ENCODE measurements at regions not wholly inside any gene's neighbourhood (a gene's known extent, or its start where the extent isn't known, plus 50 kb on each side); places are given as distances from the start of the nearest gene placed in this dataset.

DNA sequence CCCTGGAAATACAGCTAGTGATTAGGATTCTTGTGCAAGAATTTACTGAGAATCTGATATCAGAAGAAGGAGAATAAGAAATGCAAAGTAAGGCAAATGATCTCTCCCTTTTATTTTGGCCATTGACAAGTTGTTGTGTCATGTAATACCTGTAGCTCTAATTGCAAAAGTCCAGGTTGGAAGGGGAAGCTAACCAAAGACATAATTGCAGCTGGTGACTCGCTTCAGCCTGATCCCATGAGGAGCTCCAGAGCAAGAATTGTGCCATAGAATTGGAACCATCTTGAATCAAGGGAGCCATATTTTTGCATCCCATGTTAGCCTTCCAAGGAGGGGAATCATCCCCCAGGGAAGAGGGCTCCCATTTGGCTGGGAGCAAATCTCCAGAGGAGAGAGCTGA lies 149.6 kb upstream of the MOCS2 start:
- no peak for DNase-seq (ENCODE audit: low spot score in 2 of 2)
- intact Hi-C loops (cut with DNase I), result no loop called here
- TF ChIP-seq, protein P1, sequence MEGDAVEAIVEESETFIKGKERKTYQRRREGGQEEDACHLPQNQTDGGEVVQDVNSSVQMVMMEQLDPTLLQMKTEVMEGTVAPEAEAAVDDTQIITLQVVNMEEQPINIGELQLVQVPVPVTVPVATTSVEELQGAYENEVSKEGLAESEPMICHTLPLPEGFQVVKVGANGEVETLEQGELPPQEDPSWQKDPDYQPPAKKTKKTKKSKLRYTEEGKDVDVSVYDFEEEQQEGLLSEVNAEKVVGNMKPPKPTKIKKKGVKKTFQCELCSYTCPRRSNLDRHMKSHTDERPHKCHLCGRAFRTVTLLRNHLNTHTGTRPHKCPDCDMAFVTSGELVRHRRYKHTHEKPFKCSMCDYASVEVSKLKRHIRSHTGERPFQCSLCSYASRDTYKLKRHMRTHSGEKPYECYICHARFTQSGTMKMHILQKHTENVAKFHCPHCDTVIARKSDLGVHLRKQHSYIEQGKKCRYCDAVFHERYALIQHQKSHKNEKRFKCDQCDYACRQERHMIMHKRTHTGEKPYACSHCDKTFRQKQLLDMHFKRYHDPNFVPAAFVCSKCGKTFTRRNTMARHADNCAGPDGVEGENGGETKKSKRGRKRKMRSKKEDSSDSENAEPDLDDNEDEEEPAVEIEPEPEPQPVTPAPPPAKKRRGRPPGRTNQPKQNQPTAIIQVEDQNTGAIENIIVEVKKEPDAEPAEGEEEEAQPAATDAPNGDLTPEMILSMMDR (IDR thresholded peaks at IDR 0.05), result no peak

DNA sequence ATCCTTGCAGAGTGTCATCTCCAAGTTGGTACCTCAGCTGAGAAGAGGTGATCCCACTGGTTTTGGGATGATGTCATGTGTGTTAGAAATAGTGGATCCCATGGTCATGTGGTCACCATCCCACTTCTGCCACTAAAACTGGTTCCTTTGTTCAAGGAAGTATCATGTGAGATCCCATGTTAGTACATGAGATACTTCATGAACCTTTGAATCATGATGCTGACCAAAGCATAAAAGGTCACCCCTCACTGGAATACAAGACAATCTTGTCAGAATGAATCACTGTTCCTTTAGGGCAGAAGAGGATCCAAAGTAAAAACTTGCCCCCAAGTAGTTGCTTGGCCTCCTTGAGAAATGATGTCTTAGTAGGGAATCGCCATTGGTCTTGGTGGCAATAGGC lies 150.9 kb upstream of the MOCS2 start:
- intact Hi-C loops (cut with DNase I), result loop anchor here (10.0 kb wide), 1 partner anchor 964 kb away; no protein-coding TSS in a partner anchor
- no peaks in the 10 kb centered on the region for H3K9me3 ChIP-seq

More for the DNA sequence above, 149.6 kb upstream of the MOCS2 start:
- Histone ChIP-seq H3K4me3 (no peak overlapping the region), H3K27ac (no peak overlapping the region), H3K9me3 (no peaks in the 10 kb centered on the region), H3K4me1 (no peaks in the 10 kb centered on the region), H3K36me3 (no peaks in the 10 kb centered on the region), H3K27me3 (no peaks in the 10 kb centered on the region)

DNA sequence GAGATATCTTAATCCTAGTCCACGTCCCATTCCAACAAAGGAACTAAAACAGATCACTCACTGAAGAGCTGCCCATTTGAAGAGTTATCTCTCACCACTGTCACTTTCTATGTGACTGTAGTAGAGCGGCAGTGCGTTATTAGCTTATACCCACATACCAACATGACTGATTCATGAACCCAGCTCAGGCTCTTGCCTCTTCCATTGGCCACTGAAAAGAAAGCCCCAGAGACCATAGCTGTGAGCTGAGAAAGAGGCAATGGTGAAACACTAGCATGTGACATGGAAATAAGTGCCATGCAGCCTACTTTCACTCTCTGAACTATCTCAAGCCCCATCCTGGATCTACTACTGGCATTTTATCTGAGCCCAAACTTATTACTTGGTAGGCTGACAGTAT lies 151.7 kb upstream of the MOCS2 start:
- intact Hi-C loops (cut with DNase I), result loop anchor here (10.0 kb wide), 1 partner anchor 964 kb away; no protein-coding TSS in a partner anchor
- TF ChIP-seq, protein P1 (IDR thresholded peaks at IDR 0.05), result no peak
- H3K4me1 ChIP-seq, result no peaks in the 10 kb centered on the region
- H3K36me3 ChIP-seq, result no peaks in the 10 kb centered on the region
- no peak for DNase-seq (ENCODE audit: low spot score in 2 of 2)
- H3K9me3 ChIP-seq, result no peaks in the 10 kb centered on the region
- H3K27me3 ChIP-seq, result no peaks in the 10 kb centered on the region
- H3K4me3 ChIP-seq, result no peak overlapping the region
- H3K27ac ChIP-seq, result no peak overlapping the region

More for the DNA sequence above, 150.9 kb upstream of the MOCS2 start:
- no peaks in the 10 kb centered on the region for H3K4me1 ChIP-seq
- no peak overlapping the region for H3K27ac ChIP-seq
- H3K27me3 ChIP-seq, result no peaks in the 10 kb centered on the region
- no peaks in the 10 kb centered on the region for H3K36me3 ChIP-seq
- H3K4me3 ChIP-seq, result no peak overlapping the region
- TF ChIP-seq, protein P1 (IDR thresholded peaks at IDR 0.05), result no peak
- DNase-seq (ENCODE audit: low spot score in 2 of 2), result no peak

DNA sequence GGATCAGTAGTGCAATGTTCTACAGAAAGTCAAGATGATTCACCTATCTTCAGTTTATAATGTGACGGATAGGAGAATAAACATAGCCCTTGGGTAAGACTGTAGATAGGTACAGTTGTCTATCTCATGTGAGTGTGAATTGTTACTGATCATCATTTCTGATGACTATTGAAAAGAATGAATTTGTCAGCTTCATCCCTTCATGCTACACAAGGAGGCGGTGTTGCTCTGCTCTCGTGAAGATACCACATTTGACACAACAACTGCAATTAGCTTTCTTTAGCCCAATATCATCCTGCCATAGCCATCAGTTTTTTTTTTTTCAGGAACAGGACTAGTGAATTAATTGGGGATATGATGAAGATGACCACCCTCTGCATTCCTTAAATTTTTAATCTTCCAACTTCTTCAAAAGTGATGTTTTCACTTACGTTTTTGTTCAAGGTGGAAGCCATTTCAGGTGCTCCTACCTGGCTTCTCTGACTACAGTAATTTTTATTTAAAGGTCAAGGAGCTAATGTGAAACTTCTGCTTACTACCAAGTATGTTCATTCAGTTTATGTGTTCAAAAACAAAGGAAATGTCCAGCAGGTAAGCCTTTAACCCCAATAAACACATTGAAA lies 152.9 kb upstream of the MOCS2 start:
- no peaks in the 10 kb centered on the region for H3K27me3 ChIP-seq
- no peak overlapping the region for H3K4me3 ChIP-seq
- no peaks in the 10 kb centered on the region for H3K36me3 ChIP-seq
- intact Hi-C loops (cut with DNase I), result loop anchor here (1.0 to 10.0 kb wide), 2 partner anchors 168 to 962 kb away; no protein-coding TSS in a partner anchor
- no peaks in the 10 kb centered on the region for H3K4me1 ChIP-seq
- DNase-seq (ENCODE audit: low spot score in 2 of 2), result no peak
- TF ChIP-seq, protein P1 (IDR thresholded peaks at IDR 0.05), result peak in 2 of 3 experiments; percentile 13 to 48
- no peaks in the 10 kb centered on the region for H3K9me3 ChIP-seq
- no peak overlapping the region for H3K27ac ChIP-seq

DNA sequence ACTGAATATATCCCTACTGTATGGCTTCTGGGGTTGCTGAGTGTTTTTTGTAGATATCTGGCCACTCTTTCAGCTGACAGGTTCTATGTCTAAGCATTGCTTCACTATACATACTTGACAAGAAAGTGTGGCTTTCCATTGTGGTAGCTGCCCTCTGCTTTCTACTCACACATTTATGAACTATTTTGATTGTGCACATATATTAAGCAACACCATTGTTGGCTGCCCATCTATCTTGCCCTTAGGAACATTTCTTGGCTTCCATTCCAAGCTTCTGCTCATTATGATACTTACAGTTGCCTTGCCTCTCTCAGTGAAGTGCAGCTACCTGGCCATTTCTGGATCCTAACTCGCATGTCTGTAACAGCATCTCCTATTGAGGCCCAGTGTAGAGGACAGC lies 153.6 kb upstream of the MOCS2 start:
- Histone ChIP-seq H3K4me1 (no peaks in the 10 kb centered on the region), H3K27ac (no peak overlapping the region), H3K9me3 (no peaks in the 10 kb centered on the region), H3K27me3 (no peaks in the 10 kb centered on the region), H3K4me3 (no peak overlapping the region), H3K36me3 (no peaks in the 10 kb centered on the region)
- no peak for DNase-seq (ENCODE audit: low spot score in 2 of 2)
- TF ChIP-seq, protein P1 (IDR thresholded peaks at IDR 0.05), result no peak
- intact Hi-C loops (cut with DNase I), result loop anchor here (10.0 kb wide), 1 partner anchor 962 kb away; no protein-coding TSS in a partner anchor
